ENCODE measurements at regions not wholly inside any gene's neighbourhood (a gene's known extent, or its start where the extent isn't known, plus 50 kb on each side); places are given as distances from the start of the nearest gene placed in this dataset.
"Not testable (repeated sequence)": the region's sequence is repeated elsewhere in the genome, so short reads cannot be mapped to it uniquely, and the experiment has no call there.

GRCh38 chr14:21787242-21787641 is 113.6 kb upstream of the OR4E1 start:
- TF ChIP-seq, protein P1, sequence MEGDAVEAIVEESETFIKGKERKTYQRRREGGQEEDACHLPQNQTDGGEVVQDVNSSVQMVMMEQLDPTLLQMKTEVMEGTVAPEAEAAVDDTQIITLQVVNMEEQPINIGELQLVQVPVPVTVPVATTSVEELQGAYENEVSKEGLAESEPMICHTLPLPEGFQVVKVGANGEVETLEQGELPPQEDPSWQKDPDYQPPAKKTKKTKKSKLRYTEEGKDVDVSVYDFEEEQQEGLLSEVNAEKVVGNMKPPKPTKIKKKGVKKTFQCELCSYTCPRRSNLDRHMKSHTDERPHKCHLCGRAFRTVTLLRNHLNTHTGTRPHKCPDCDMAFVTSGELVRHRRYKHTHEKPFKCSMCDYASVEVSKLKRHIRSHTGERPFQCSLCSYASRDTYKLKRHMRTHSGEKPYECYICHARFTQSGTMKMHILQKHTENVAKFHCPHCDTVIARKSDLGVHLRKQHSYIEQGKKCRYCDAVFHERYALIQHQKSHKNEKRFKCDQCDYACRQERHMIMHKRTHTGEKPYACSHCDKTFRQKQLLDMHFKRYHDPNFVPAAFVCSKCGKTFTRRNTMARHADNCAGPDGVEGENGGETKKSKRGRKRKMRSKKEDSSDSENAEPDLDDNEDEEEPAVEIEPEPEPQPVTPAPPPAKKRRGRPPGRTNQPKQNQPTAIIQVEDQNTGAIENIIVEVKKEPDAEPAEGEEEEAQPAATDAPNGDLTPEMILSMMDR (conservative IDR thresholded peaks at IDR 0.05): not testable (repeated sequence)
- TF ChIP-seq ZFX (IDR thresholded peaks at IDR 0.05): not testable (repeated sequence)

Measured in C4-2B (cell line).